ENCODE measurements at regions not wholly inside any gene's neighbourhood (a gene's known extent, or its start where the extent isn't known, plus 50 kb on each side); places are given as distances from the start of the nearest gene placed in this dataset.

DNA sequence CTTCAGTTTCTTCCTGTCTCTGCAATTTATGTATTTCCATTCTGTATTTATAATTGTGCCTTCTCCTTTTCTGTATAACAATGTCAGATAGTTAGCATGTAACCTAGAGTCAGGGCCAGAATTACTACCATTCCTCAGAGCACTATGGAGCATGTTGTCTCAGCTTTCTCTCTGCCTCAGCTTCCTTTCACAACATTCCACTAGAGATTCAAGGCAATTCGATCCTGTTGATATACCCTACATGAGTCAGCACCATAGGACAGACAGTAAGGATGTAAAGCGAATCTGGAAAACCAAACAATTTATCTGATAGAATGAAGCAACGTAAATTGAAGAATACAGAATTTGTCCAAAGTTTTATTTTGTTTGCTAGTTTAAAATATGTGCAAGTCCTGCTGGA lies 728.3 kb upstream of the SEMA6A start:
- Histone ChIP-seq H2BK20ac (ENCODE audit: low read depth, low read length, poor library complexity, severe bottlenecking) (no peak overlapping the region), H3K27me3 (ENCODE audit: insufficient read depth, low read length) (no peaks in the 10 kb centered on the region), H3K79me1 (ENCODE audit: insufficient read depth, low read depth, low read length, poor library complexity, severe bottlenecking) (no peaks in the 10 kb centered on the region), H3K23ac (ENCODE audit: insufficient read length, low read depth, low read length) (no peak overlapping the region), H3K56ac (ENCODE audit: insufficient read length, low read depth, low read length) (no peak overlapping the region), H3K4me2 (ENCODE audit: insufficient read depth, insufficient read length, low read length) (no peak overlapping the region), H2BK120ac (ENCODE audit: low read depth, low read length, poor library complexity, severe bottlenecking) (no peak overlapping the region), H3K9ac (ENCODE audit: extremely low read depth, insufficient read length, low read length) (no peak overlapping the region), H3K23me2 (ENCODE audit: insufficient read length, low read depth, low read length, poor library complexity, severe bottlenecking) (no peaks in the 10 kb centered on the region), H3K9me3 (ENCODE audit: control insufficient read depth, low read depth, low read length) (no peaks in the 10 kb centered on the region), H3K79me2 (ENCODE audit: insufficient read depth, low read length) (no peaks in the 10 kb centered on the region), H3K27ac (ENCODE audit: insufficient read length, low read depth, low read length) (no peak overlapping the region), H3T11ph (ENCODE audit: low read length) (no peak overlapping the region), H2BK15ac (ENCODE audit: low read depth, low read length) (no peak overlapping the region), H3K4me1 (ENCODE audit: insufficient read depth, low read length) (no peaks in the 10 kb centered on the region), H4K91ac (ENCODE audit: insufficient read length, low read depth, low read length) (no peak overlapping the region), H3K4ac (ENCODE audit: low read depth, low read length) (no peak overlapping the region), H4K20me1 (ENCODE audit: control insufficient read depth, insufficient read depth, insufficient read length) (no peaks in the 10 kb centered on the region), H2AFZ (ENCODE audit: low read length) (no peak overlapping the region), H2AK5ac (ENCODE audit: insufficient read length, low read length) (no peak overlapping the region), H2BK5ac (ENCODE audit: insufficient read length, low read length) (no peak overlapping the region), H4K5ac (ENCODE audit: insufficient read length, low read depth, low read length) (no peak overlapping the region), H2BK12ac (ENCODE audit: insufficient read length, low read depth, low read length) (no peak overlapping the region), H3K18ac (ENCODE audit: insufficient read length, low read depth, low read length) (no peak overlapping the region), H4K8ac (replicated peaks; ENCODE audit: insufficient read length, low read depth, low read length) (no peak overlapping the region), H3K14ac (ENCODE audit: insufficient read depth, low read length) (no peak overlapping the region)
- H3K9me3 Mint-ChIP-seq: peaks cover 0 to 5% of the 10 kb centered on the region in 2 experiments
- H3K36me3 Mint-ChIP-seq (ENCODE audit: insufficient read depth in 1 of 3, low read depth in 3 of 3): peaks cover 0 to 3% (median 0%) of the 10 kb centered on the region in 3 experiments; a peak in 2 of 7 replicates
- TF ChIP-seq, protein P1, sequence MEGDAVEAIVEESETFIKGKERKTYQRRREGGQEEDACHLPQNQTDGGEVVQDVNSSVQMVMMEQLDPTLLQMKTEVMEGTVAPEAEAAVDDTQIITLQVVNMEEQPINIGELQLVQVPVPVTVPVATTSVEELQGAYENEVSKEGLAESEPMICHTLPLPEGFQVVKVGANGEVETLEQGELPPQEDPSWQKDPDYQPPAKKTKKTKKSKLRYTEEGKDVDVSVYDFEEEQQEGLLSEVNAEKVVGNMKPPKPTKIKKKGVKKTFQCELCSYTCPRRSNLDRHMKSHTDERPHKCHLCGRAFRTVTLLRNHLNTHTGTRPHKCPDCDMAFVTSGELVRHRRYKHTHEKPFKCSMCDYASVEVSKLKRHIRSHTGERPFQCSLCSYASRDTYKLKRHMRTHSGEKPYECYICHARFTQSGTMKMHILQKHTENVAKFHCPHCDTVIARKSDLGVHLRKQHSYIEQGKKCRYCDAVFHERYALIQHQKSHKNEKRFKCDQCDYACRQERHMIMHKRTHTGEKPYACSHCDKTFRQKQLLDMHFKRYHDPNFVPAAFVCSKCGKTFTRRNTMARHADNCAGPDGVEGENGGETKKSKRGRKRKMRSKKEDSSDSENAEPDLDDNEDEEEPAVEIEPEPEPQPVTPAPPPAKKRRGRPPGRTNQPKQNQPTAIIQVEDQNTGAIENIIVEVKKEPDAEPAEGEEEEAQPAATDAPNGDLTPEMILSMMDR (conservative IDR thresholded peaks at IDR 0.05): no peak
- H3K27me3 Mint-ChIP-seq (ENCODE audit: low read depth): no peaks in the 10 kb centered on the region
- no CpG with 5 or more reads among the region's 3 CpGs for WGBS (ENCODE audit: extremely low coverage, insufficient read length, low lambda C conversion rate)
- H3K4me1 Mint-ChIP-seq: peaks cover 4 to 9% of the 10 kb centered on the region in 2 experiments
- DNase-seq: no peak
- H3K27ac Mint-ChIP-seq: no peak overlapping the region
- no peak overlapping the region for H3K4me3 Mint-ChIP-seq
